ENCODE measurements at regions not wholly inside any gene's neighbourhood (a gene's known extent, or its start where the extent isn't known, plus 50 kb on each side); places are given as distances from the start of the nearest gene placed in this dataset.

- WGBS, 2 experiments (ENCODE audit: insufficient coverage in 1 of 2, insufficient read length in 1 of 2): 89% methylated on average over 2 of the region's 3 CpGs; no CpG with 5 or more reads in 1 of the 2 experiments
- Mint-ChIP-seq H3K27ac (no peak overlapping the region), H3K4me1 (no peaks in the 10 kb centered on the region), H3K36me3 (ENCODE audit: low read depth) (no peaks in the 10 kb centered on the region), H3K9me3 (peaks cover 6% of the 10 kb centered on the region), H3K27me3 (ENCODE audit: insufficient read depth) (no peaks in the 10 kb centered on the region), H3K4me3 (no peak overlapping the region)
- no peak overlapping the region for H3K4me3 ChIP-seq (ENCODE audit: low read length)
- no peak for TF ChIP-seq CTCF (conservative IDR thresholded peaks at IDR 0.05)
- H3K27ac ChIP-seq (ENCODE audit: low read depth, low read length): no peak overlapping the region
- DNase-seq: no peak
- no peak overlapping the region for H3K9ac ChIP-seq (ENCODE audit: extremely low read depth, low read length, poor library complexity, severe bottlenecking)
- no peaks in the 10 kb centered on the region for H3K4me1 ChIP-seq (ENCODE audit: control insufficient read depth, insufficient read depth, low read length)
- no peaks in the 10 kb centered on the region for H3K9me3 ChIP-seq (ENCODE audit: control insufficient read depth, low read length)
- no peaks in the 10 kb centered on the region for H3K36me3 ChIP-seq (ENCODE audit: control insufficient read depth, insufficient read depth, low read length)
- no peaks in the 10 kb centered on the region for H3K27me3 ChIP-seq (ENCODE audit: control insufficient read depth, insufficient read depth, low read length, poor library complexity, severe bottlenecking)
These were observed 174.3 kb upstream of the POU3F4 start for GRCh38 chrX:83333813-83334212.

GRCh38 chrX:83336454-83336853, 171.6 kb upstream of the POU3F4 start:
- Mint-ChIP-seq H3K4me3 (no peak overlapping the region), H3K36me3 (ENCODE audit: low read depth) (no peaks in the 10 kb centered on the region), H3K4me1 (no peaks in the 10 kb centered on the region), H3K27ac (no peak overlapping the region), H3K27me3 (ENCODE audit: insufficient read depth) (no peaks in the 10 kb centered on the region), H3K9me3 (peaks cover 18% of the 10 kb centered on the region)
- no peak for DNase-seq
- H3K27me3 ChIP-seq (ENCODE audit: control insufficient read depth, insufficient read depth, low read length, poor library complexity, severe bottlenecking): no peaks in the 10 kb centered on the region
- no peak overlapping the region for H3K9ac ChIP-seq (ENCODE audit: extremely low read depth, low read length, poor library complexity, severe bottlenecking)
- no peaks in the 10 kb centered on the region for H3K36me3 ChIP-seq (ENCODE audit: control insufficient read depth, insufficient read depth, low read length)
- no peak overlapping the region for H3K27ac ChIP-seq (ENCODE audit: low read depth, low read length)
- 100% methylated on average over 1 of the region's 1 CpG; no CpG with 5 or more reads in 1 of the 2 experiments for WGBS, 2 experiments (ENCODE audit: insufficient coverage in 1 of 2, insufficient read length in 1 of 2)
- no peak for TF ChIP-seq CTCF (conservative IDR thresholded peaks at IDR 0.05)
- H3K9me3 ChIP-seq (ENCODE audit: control insufficient read depth, low read length): no peaks in the 10 kb centered on the region
- no peaks in the 10 kb centered on the region for H3K4me1 ChIP-seq (ENCODE audit: control insufficient read depth, insufficient read depth, low read length)
- no peak overlapping the region for H3K4me3 ChIP-seq (ENCODE audit: low read length)

GRCh38 chrX:83339724-83340123, 168.4 kb upstream of the POU3F4 start:
- Mint-ChIP-seq H3K36me3 (ENCODE audit: low read depth) (no peaks in the 10 kb centered on the region), H3K4me1 (no peaks in the 10 kb centered on the region), H3K27ac (no peak overlapping the region), H3K27me3 (ENCODE audit: insufficient read depth) (no peaks in the 10 kb centered on the region), H3K4me3 (no peak overlapping the region), H3K9me3 (peaks cover 24% of the 10 kb centered on the region)
- DNase-seq: no peak
- no peak for TF ChIP-seq CTCF (conservative IDR thresholded peaks at IDR 0.05)
- H3K9ac ChIP-seq (ENCODE audit: extremely low read depth, low read length, poor library complexity, severe bottlenecking): no peak overlapping the region
- WGBS, 2 experiments (ENCODE audit: insufficient coverage in 1 of 2, insufficient read length in 1 of 2): 93% methylated on average over 3 of the region's 4 CpGs; no CpG with 5 or more reads in 1 of the 2 experiments
- no peaks in the 10 kb centered on the region for H3K9me3 ChIP-seq (ENCODE audit: control insufficient read depth, low read length)
- H3K27me3 ChIP-seq (ENCODE audit: control insufficient read depth, insufficient read depth, low read length, poor library complexity, severe bottlenecking): no peaks in the 10 kb centered on the region
- no peak overlapping the region for H3K27ac ChIP-seq (ENCODE audit: low read depth, low read length)
- H3K4me3 ChIP-seq (ENCODE audit: low read length): no peak overlapping the region
- no peaks in the 10 kb centered on the region for H3K4me1 ChIP-seq (ENCODE audit: control insufficient read depth, insufficient read depth, low read length)
- no peaks in the 10 kb centered on the region for H3K36me3 ChIP-seq (ENCODE audit: control insufficient read depth, insufficient read depth, low read length)
